Heart left ventricle (tissue), 13 donors: ENCODE measurements at regions not wholly inside any gene's neighbourhood (a gene's known extent, or its start where the extent isn't known, plus 50 kb on each side); places are given as distances from the start of the nearest gene placed in this dataset.

ENCODE experiments used
- CTCF ChIP-seq, 12 donors: fragments of 200-600 bp; sonication (generic) in 4 of 12; IDR thresholded peaks; one replicate each; pipeline versions ENCODE4 v1.5.0 to v1.8.0; 2018 to 2022; ENCODE audit warnings: antibody characterized with exemption in 12 of 12, mild to moderate bottlenecking in 5 of 12
- POLR2A ChIP-seq, 2 donors: fragments of 450-650 bp; IDR thresholded peaks; one replicate each; pipeline ENCODE4 v1.6.1; 2017; ENCODE audit warnings: antibody characterized with exemption in 2 of 2, mild to moderate bottlenecking in 2 of 2, moderate library complexity in 2 of 2
- donor health status: ischemic (EF 13 %, LVEDD 7.1; RV severe dilation, severe dysfunction).
- donor health status: DM: no; HTN: yes; CAD: no.
- donor health status: DM: no; HTN: no; CAD: no.
- donor health status: ischemic (EF 25% LVEDD 6.9; RV normal size, moderate dysfunction).
- donor health status: ischemic (EF 25% LVEDD 5.7; RV mildly dilated, moderate dysfunction).
- donor health status: ischemic (EF 35%, LVEDD 5.7; RV mildly dilated, moderate dysfunction).
- donor health status: nonischemic (EF 11% LVEDD 7.7; RV severe dilation, severe dysfunction).
- donor health status: DM: yes; HTN: yes; CAD: no.
- donor health status: PGD.
- donor health status: ischemic (EF 29% LVEDD 5.4; RV normal size, mild dysfunction).
- donor health status: nonischemic (EF 23%, LVEDD 6.1; RV moderate dilation, normal function).

GRCh38 chr5:9713959-9714586, 83.9 kb upstream of the TAS2R1 start:
- no peak for TF ChIP-seq POLR2A (IDR thresholded peaks at IDR 0.05)
- TF ChIP-seq CTCF (IDR thresholded peaks at IDR 0.05): no peak
